ENCODE measurements at regions not wholly inside any gene's neighbourhood (a gene's known extent, or its start where the extent isn't known, plus 50 kb on each side); places are given as distances from the start of the nearest gene placed in this dataset.

- no peak for DNase-seq
Observed at GRCh38 chr2:146295080-146295670, 1549.7 kb upstream of the ACVR2A start.

GRCh38 chr2:146287281-146287680 is 1557.5 kb upstream of the ACVR2A start:
- no peak for DNase-seq

DNA sequence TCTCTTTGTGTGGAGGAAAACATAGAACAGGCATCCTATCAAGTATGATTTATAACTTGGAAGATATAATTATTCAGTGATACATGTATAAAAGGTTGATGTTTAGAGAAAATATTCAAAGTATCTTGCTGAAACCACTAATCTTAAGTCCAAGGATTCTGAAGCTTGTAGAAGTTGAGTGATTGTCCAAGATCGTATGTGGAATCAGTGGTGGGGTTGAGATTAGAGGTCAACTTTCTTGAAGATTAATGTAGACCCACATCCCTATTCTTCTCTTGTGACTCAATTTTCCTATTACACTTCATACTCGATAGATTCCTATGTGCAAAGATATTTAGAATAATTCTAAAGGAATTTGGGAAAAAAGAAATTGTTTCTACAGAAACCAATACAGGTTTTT is 1565.9 kb upstream of the ACVR2A start:
- no peak for DNase-seq

DNA sequence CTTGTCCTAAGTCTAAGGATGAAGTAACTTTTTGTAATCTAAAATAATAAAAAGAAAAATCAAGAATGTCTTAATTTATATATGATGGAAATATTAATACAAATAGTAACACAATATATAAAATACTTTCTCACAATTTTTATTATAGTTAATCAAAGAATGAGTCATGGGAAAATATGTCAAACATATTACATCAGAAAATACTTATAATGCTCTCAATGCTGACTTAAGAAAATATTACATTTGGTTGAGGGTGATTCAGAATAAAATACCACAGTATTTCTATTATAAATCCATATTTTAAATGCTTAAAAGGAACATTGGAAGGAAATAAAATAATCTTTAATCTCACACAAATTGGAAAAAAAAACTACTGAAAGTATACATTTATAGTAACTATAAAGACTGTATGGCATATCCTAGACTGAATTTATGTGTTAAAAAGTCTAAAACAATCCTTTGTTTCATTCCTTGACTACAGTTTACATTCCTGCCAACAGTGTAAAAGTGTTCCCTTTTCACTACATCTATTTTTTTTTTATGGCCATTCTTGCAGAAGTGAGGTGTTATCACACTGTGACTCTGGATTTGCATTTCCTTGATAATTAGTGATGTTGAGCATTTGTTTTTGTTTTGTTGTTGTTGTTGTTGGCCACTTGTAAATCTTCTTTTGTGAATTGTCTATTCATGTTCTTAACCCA is 1573.5 kb upstream of the ACVR2A start:
- no peak for DNase-seq

GRCh38 chr2:146270618-146271017 is 1574.2 kb upstream of the ACVR2A start:
- DNase-seq: no peak

- DNase-seq: no peak
Observed at GRCh38 chr2:146267093-146267492, 1577.7 kb upstream of the ACVR2A start.

GRCh38 chr2:146265656-146266055 is 1579.2 kb upstream of the ACVR2A start:
- no peak for DNase-seq

- DNase-seq: no peak
Observed at GRCh38 chr2:146262606-146263005, 1582.2 kb upstream of the ACVR2A start.

GRCh38 chr2:146260551-146260950 is 1584.3 kb upstream of the ACVR2A start:
- DNase-seq: no peak

DNA sequence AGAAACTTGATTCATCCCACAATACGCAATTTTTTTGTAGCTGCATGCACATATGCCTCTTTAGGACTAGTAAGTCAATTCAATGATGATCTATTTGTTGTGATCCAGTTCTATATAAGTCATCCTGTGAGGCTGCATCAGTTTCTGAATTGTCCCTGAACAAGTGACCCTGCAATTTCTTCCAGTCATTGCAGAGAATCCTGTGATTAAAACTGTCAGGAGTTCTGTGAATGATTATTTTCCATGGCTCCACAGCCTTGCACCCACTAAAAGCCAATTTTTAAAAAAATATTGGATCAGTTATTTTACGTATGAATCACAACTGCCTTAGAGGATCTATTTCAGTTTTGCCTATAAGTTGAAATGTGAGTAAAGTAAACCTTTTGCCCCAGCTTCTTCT is 1585.0 kb upstream of the ACVR2A start:
- no peak for DNase-seq

DNA sequence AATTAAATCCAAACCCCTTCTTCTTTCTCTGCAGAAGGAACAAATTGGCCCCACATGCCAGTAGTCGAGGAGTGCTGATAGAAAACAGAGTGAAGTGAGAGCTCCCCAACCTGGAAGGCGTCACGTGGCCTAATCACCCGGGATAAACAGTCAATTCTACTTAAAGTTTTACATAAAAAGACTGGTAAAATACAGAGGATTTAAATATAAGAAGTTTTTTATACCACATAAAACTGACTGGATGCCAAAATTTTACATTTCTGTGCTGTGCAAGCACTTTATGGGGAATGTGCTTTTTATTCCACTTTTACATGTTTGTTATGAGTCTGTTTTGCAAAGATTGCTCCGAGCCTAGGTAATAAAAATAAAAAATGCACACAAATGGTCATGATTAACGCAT is 1586.8 kb upstream of the ACVR2A start:
- no peak for DNase-seq

GRCh38 chr2:146252119-146252518 is 1592.7 kb upstream of the ACVR2A start:
- DNase-seq: no peak

GRCh38 chr2:146251328-146251727 is 1593.5 kb upstream of the ACVR2A start:
- DNase-seq: no peak

GRCh38 chr2:146246736-146247523 is 1597.9 kb upstream of the ACVR2A start:
- DNase-seq: no peak

- DNase-seq: no peak
Observed at GRCh38 chr2:146246002-146246735, 1598.7 kb upstream of the ACVR2A start.

DNA sequence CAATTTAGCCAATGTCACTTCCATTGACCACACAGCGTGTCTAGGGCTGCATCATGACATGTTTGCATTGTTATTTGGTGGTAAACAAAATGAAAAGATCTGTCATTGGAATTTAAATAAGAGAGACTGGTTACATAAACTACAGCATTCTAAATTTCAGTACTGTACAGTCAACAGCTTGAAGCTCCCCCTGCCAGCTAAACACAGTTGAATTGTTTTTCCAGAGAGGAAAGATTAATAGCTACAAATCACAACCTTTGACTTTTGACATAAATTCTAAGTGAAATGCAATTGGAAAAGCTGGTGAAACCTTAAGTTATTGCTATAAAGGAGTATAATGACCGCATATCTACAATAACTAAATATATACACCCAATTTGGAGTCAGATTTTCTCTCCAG is 1600.0 kb upstream of the ACVR2A start:
- DNase-seq: no peak

DNA sequence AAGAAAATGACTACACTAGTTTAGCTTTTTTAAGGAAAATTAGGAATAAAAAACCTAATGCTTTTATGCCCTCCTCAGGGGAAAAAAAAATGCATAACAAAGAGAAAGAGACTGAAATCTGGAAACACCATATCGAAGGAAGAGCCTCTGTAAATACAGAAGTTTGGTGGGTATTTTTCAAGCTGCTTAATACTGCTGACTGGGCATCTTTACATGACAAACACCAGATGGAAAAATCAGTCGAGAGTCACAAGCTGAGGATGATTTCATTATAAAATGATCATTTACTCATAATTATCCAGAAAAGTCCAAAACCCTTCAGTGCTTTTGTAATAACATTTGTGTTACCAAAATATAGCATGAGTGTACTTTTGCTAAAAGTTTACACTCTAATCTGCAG is 1600.7 kb upstream of the ACVR2A start:
- DNase-seq: no peak

GRCh38 chr2:146241023-146241422 is 1603.8 kb upstream of the ACVR2A start:
- no peak for DNase-seq

- no peak for DNase-seq
Observed at GRCh38 chr2:146240391-146240790, 1604.4 kb upstream of the ACVR2A start.

DNA sequence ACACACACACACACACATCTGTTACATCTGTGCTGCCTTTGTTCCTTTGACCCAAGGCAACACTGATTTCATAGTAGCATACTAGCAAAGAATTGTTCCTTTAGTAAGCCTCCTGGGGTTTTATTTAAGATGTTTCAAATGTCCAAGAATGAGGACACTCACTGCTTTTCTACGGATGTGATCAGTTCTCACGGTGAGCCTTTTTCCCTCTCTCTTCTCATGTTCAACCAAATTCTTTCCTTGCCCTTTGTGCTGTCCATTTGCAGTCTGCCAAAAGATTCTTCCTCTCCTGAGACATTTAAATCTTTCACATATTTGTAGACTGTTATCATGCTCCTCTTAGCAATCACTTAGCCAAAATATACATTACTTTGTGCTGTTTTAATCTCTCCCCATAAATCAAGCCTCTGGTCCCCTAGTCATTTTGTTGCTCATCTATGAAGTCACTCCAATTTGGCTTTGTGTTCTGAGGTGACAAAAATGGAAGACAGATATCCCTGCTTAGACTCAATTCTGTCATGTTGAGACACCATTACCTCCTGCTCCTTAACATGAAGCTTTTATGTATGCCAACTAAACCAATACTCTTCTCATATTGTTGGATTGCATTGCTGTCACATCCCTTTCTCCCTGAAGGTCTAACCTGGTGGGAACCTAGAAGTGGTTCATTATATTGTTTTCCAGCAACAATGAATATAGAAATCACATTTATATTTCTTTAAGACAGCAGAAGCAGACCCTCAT is 1605.3 kb upstream of the ACVR2A start:
- DNase-seq: no peak

GRCh38 chr2:146238254-146238966 is 1606.4 kb upstream of the ACVR2A start:
- no peak for DNase-seq

GRCh38 chr2:146235158-146235557 is 1609.7 kb upstream of the ACVR2A start:
- DNase-seq: no peak

All from NCI-H187 treated with DMSO at 0.1 percent for 48 hours (cell line).